Spinal cord (tissue), 9 donors: ENCODE measurements at regions not wholly inside any gene's neighbourhood (a gene's known extent, or its start where the extent isn't known, plus 50 kb on each side); places are given as distances from the start of the nearest gene placed in this dataset.
A peak's percentile ranks its signal among the peaks of the same experiment; 100 is the strongest.

Experiments
- DNase-seq, 6 donors: peaks; one replicate each; pipeline versions ENCODE4 v3.0.0 to v3.0.0-alpha.2; 2013 to 2015; ENCODE audit warnings: low spot score in 6 of 6, low read depth in 4 of 6
- H3K27ac ChIP-seq: one replicate; pipeline ENCODE4 v1.5.1; 2013; ENCODE audit warnings: low read depth, low read length, control low read depth
- H3K27me3 ChIP-seq: one replicate; pipeline ENCODE4 v1.6.1; 2013; ENCODE audit warnings: low read length; ENCODE audit not compliant: control insufficient read depth, insufficient read depth
- H3K36me3 ChIP-seq: one replicate; pipeline ENCODE4 v1.6.1; 2013; ENCODE audit warnings: low read length; ENCODE audit not compliant: control insufficient read depth, insufficient read depth
- H3K4me1 ChIP-seq: one replicate; pipeline ENCODE4 v1.6.1; 2013; ENCODE audit warnings: low read length; ENCODE audit not compliant: control insufficient read depth, insufficient read depth
- H3K4me3 ChIP-seq: one replicate; pipeline ENCODE4 v1.5.1; 2013; ENCODE audit warnings: low read depth, low read length, control low read depth
- H3K9me3 ChIP-seq: one replicate; pipeline ENCODE4 v1.6.1; 2013; ENCODE audit warnings: low read length; ENCODE audit not compliant: control insufficient read depth, insufficient read depth
- WGBS: methylation state at CpG from one replicate; pipeline ENCODE4 v1.1.5; 2013; ENCODE audit warnings: missing lambda C conversion rate; ENCODE audit not compliant: insufficient coverage; 5-methylcytosine and 5-hydroxymethylcytosine counted together
- donor health status: healthy.

GRCh38 chr19:29104605-29105241, 108.2 kb downstream of the UQCRFS1 start:
- Histone ChIP-seq H3K27ac (no peak overlapping the region), H3K4me3 (no peak overlapping the region), H3K9me3 (no peaks in the 10 kb centered on the region), H3K27me3 (no peaks in the 10 kb centered on the region), H3K4me1 (peaks cover 10% of the 10 kb centered on the region), H3K36me3 (no peaks in the 10 kb centered on the region)
- 87% methylated on average over 7 of the region's 10 CpGs for WGBS
- DNase-seq, result no peak

- Histone ChIP-seq H3K27ac (no peak overlapping the region), H3K36me3 (no peaks in the 10 kb centered on the region), H3K9me3 (no peaks in the 10 kb centered on the region), H3K4me1 (peaks cover 3% of the 10 kb centered on the region), H3K4me3 (no peak overlapping the region), H3K27me3 (no peaks in the 10 kb centered on the region)
- peak in 1 of 6 donors; percentile 69 for DNase-seq
- 77% methylated on average over 8 of the region's 10 CpGs for WGBS
These were observed 114.0 kb downstream of the UQCRFS1 start for GRCh38 chr19:29098863-29099481.

GRCh38 chr19:29098091-29098490, 114.9 kb downstream of the UQCRFS1 start:
- Histone ChIP-seq H3K4me1 (peaks cover 3% of the 10 kb centered on the region), H3K36me3 (no peaks in the 10 kb centered on the region), H3K27me3 (no peaks in the 10 kb centered on the region), H3K9me3 (no peaks in the 10 kb centered on the region), H3K27ac (no peak overlapping the region), H3K4me3 (no peak overlapping the region)
- WGBS, result 92% methylated on average over 8 of the region's 8 CpGs
- DNase-seq, result no peak

GRCh38 chr19:29096896-29097295, 116.1 kb downstream of the UQCRFS1 start:
- H3K9me3 ChIP-seq, result no peaks in the 10 kb centered on the region
- no peaks in the 10 kb centered on the region for H3K36me3 ChIP-seq
- 80% methylated on average over 1 of the region's 2 CpGs for WGBS
- no peak overlapping the region for H3K4me3 ChIP-seq
- H3K27me3 ChIP-seq, result no peaks in the 10 kb centered on the region
- DNase-seq, result no peak
- no peak overlapping the region for H3K27ac ChIP-seq
- peaks cover 3% of the 10 kb centered on the region for H3K4me1 ChIP-seq

GRCh38 chr19:29093553-29093908, 119.4 kb downstream of the UQCRFS1 start:
- Histone ChIP-seq H3K36me3 (no peaks in the 10 kb centered on the region), H3K27ac (no peak overlapping the region), H3K4me1 (peaks cover 10% of the 10 kb centered on the region), H3K4me3 (no peak overlapping the region), H3K27me3 (no peaks in the 10 kb centered on the region), H3K9me3 (no peaks in the 10 kb centered on the region)
- DNase-seq, result no peak
- WGBS, result no CpG with 5 or more reads among the region's 6 CpGs

GRCh38 chr19:29092712-29093552, 120.0 kb downstream of the UQCRFS1 start:
- WGBS, result 91% methylated on average over 37 of the region's 41 CpGs
- no peak for DNase-seq
- Histone ChIP-seq H3K4me3 (no peak overlapping the region), H3K36me3 (no peaks in the 10 kb centered on the region), H3K27me3 (no peaks in the 10 kb centered on the region), H3K4me1 (peaks cover 11% of the 10 kb centered on the region), H3K27ac (no peak overlapping the region), H3K9me3 (no peaks in the 10 kb centered on the region)

GRCh38 chr19:29090783-29091526, 122.0 kb downstream of the UQCRFS1 start:
- DNase-seq, result peak in 1 of 6 donors; percentile 29
- no peaks in the 10 kb centered on the region for H3K36me3 ChIP-seq
- WGBS, result 23% methylated on average over 2 of the region's 7 CpGs

GRCh38 chr19:29089315-29089870, 123.6 kb downstream of the UQCRFS1 start:
- H3K4me3 ChIP-seq, result no peak overlapping the region
- WGBS, result 89% methylated on average over 8 of the region's 8 CpGs
- no peaks in the 10 kb centered on the region for H3K36me3 ChIP-seq
- DNase-seq, result no peak
- H3K27me3 ChIP-seq, result no peaks in the 10 kb centered on the region
- peaks cover 11% of the 10 kb centered on the region for H3K4me1 ChIP-seq
- H3K27ac ChIP-seq, result no peak overlapping the region
- H3K9me3 ChIP-seq, result no peaks in the 10 kb centered on the region

More at GRCh38 chr19:29090783-29091526, 122.0 kb downstream of the UQCRFS1 start:
- Histone ChIP-seq H3K9me3 (no peaks in the 10 kb centered on the region), H3K27me3 (no peaks in the 10 kb centered on the region), H3K4me1 (peaks cover 11% of the 10 kb centered on the region), H3K4me3 (no peak overlapping the region), H3K27ac (no peak overlapping the region)

- 55% methylated on average over 7 of the region's 9 CpGs for WGBS
- no peak overlapping the region for H3K4me3 ChIP-seq
These were observed 124.2 kb downstream of the UQCRFS1 start for GRCh38 chr19:29088761-29089160.

More at GRCh38 chr19:29088761-29089160, 124.2 kb downstream of the UQCRFS1 start:
- H3K27ac ChIP-seq, result no peak overlapping the region
- peaks cover 11% of the 10 kb centered on the region for H3K4me1 ChIP-seq
- H3K9me3 ChIP-seq, result no peaks in the 10 kb centered on the region
- no peaks in the 10 kb centered on the region for H3K36me3 ChIP-seq
- no peak for DNase-seq
- H3K27me3 ChIP-seq, result no peaks in the 10 kb centered on the region
